OCI-LY7 (cell line): ENCODE measurements at regions not wholly inside any gene's neighbourhood (a gene's known extent, or its start where the extent isn't known, plus 50 kb on each side); places are given as distances from the start of the nearest gene placed in this dataset.
"Not testable (repeated sequence)": the region's sequence is repeated elsewhere in the genome, so short reads cannot be mapped to it uniquely, and the experiment has no call there.

Source experiments
- CTCF ChIP-seq: fragments of 200-600 bp; sonication (generic); conservative IDR thresholded peaks from 2 replicates; pipeline ENCODE4 v1.5.1; 2014; ENCODE audit warnings: mild to moderate bottlenecking, antibody characterized with exemption, low read length, moderate library complexity, mixed read lengths
- EZH2phosphoT487 ChIP-seq: fragments of 200-600 bp; sonication (generic); IDR thresholded peaks from 2 replicates; pipeline ENCODE4 v1.6.1; 2018; ENCODE audit warnings: low read depth, borderline replicate concordance, mild to moderate bottlenecking, mixed run types, antibody characterized with exemption, low read length, moderate library complexity, mixed read lengths

GRCh38 chr15:95080228-95080627, 848.9 kb downstream of the MCTP2 start:
- not testable (repeated sequence) for TF ChIP-seq CTCF, EZH2phosphoT487
